ENCODE measurements at regions not wholly inside any gene's neighbourhood (a gene's known extent, or its start where the extent isn't known, plus 50 kb on each side); places are given as distances from the start of the nearest gene placed in this dataset.
A peak's percentile ranks its signal among the peaks of the same experiment; 100 is the strongest.

DNA sequence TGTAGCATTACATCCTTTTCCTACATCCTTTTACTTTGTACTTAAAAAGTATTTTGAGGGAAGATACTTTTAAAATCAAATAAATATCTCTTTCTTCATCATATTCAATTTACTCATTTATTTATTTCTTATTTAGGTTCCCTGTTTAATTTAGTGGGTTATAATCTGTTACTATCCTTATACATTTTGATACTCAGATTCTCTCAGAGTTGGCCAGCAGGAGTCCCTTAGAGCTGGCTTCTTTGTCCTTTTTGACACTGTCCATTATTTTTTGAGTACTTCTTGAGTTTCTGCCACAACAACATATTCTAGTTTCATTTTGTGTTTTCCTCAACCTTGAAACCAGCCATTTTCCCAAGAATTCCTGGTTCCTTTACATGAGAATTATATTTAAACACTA is 111.6 kb upstream of the DCBLD2 start:
- ATAC-seq (no peak), DNase-seq (no peak)
- no peaks in the 10 kb centered on the region for H3K36me3 ChIP-seq (ENCODE audit: control insufficient read depth, insufficient read depth, low read length)
- Mint-ChIP-seq H3K4me3 (no peak overlapping the region), H3K27ac (no peak overlapping the region), H3K4me1 (no peaks in the 10 kb centered on the region), H3K9me3 (peaks cover 0 to 2% of the 10 kb centered on the region in 2 donors), H3K36me3 (no peaks in the 10 kb centered on the region), H3K27me3 (ENCODE audit: low read depth in 2 of 2) (no peaks in the 10 kb centered on the region)
- H3K27ac ChIP-seq (ENCODE audit: low read length): no peak overlapping the region
- no peak overlapping the region for H3K4me3 ChIP-seq (ENCODE audit: low read length)
- TF ChIP-seq, protein P1, sequence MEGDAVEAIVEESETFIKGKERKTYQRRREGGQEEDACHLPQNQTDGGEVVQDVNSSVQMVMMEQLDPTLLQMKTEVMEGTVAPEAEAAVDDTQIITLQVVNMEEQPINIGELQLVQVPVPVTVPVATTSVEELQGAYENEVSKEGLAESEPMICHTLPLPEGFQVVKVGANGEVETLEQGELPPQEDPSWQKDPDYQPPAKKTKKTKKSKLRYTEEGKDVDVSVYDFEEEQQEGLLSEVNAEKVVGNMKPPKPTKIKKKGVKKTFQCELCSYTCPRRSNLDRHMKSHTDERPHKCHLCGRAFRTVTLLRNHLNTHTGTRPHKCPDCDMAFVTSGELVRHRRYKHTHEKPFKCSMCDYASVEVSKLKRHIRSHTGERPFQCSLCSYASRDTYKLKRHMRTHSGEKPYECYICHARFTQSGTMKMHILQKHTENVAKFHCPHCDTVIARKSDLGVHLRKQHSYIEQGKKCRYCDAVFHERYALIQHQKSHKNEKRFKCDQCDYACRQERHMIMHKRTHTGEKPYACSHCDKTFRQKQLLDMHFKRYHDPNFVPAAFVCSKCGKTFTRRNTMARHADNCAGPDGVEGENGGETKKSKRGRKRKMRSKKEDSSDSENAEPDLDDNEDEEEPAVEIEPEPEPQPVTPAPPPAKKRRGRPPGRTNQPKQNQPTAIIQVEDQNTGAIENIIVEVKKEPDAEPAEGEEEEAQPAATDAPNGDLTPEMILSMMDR (IDR thresholded peaks at IDR 0.05): no peak
- intact Hi-C loops (cut with micrococcal nuclease): no loop called here
- H3K9me3 ChIP-seq (ENCODE audit: control insufficient read depth, insufficient read depth, low read length): no peaks in the 10 kb centered on the region
- no peaks in the 10 kb centered on the region for H3K4me1 ChIP-seq (ENCODE audit: control insufficient read depth, insufficient read depth, low read length)
- H3K27me3 ChIP-seq (ENCODE audit: control insufficient read depth, insufficient read depth, low read length): no peaks in the 10 kb centered on the region

DNA sequence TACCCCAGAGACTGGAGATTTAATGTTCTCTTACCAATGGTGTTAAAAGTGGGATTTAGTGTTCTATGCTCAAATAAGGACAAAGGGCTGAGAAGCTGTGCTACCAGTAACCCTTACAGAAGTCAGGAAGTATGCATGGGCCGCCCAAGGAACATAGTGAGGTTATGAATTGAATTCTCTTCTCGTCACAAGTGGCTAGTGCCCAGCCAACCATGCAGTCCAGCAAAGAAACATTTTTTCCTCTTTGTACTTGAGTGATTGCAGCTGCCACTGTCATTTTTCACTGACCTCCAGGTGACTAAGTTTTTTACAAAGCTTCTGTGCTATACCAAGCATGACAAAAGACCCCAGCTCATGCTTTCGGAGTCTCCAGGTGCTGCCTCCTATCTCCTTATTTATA is 110.6 kb upstream of the DCBLD2 start:
- DNase-seq (no peak), ATAC-seq (peak in 1 of 3 donors; percentile 14)
- 79% methylated on average over 3 of the region's 3 CpGs for WGBS (ENCODE audit: insufficient coverage)
- no peak overlapping the region for H3K27ac ChIP-seq (ENCODE audit: low read length)
- H3K4me1 ChIP-seq (ENCODE audit: control insufficient read depth, insufficient read depth, low read length): no peaks in the 10 kb centered on the region
- no peaks in the 10 kb centered on the region for H3K9me3 ChIP-seq (ENCODE audit: control insufficient read depth, insufficient read depth, low read length)
- TF ChIP-seq, protein P1 (IDR thresholded peaks at IDR 0.05): no peak
- Mint-ChIP-seq H3K9me3 (peaks cover 0 to 2% of the 10 kb centered on the region in 2 donors), H3K36me3 (no peaks in the 10 kb centered on the region), H3K27ac (no peak overlapping the region), H3K4me3 (no peak overlapping the region), H3K27me3 (ENCODE audit: low read depth in 2 of 2) (no peaks in the 10 kb centered on the region), H3K4me1 (no peaks in the 10 kb centered on the region)
- no peak overlapping the region for H3K4me3 ChIP-seq (ENCODE audit: low read length)
- no peaks in the 10 kb centered on the region for H3K27me3 ChIP-seq (ENCODE audit: control insufficient read depth, insufficient read depth, low read length)
- H3K36me3 ChIP-seq (ENCODE audit: control insufficient read depth, insufficient read depth, low read length): no peaks in the 10 kb centered on the region
- intact Hi-C loops (cut with micrococcal nuclease): no loop called here

DNA sequence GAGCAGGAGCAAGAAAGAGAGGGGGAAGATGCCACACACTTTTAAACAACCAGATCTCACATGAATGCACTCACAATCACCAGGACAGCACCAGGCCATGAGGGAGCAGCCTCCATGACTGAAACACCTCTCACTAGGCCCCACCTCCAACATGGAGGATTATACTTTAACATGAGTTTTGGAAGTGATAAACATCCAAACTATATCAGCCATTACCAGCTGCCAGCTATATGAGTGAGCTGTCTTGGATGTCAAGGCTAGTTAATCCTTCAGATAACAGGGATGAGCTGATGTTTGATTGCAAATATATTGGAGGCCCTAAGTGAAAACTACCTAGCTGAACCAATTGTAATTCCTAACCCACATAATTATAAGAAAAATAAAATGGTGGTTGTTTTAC is 108.4 kb upstream of the DCBLD2 start:
- ATAC-seq: no peak
- TF ChIP-seq, protein P1 (IDR thresholded peaks at IDR 0.05): no peak
- no peaks in the 10 kb centered on the region for H3K4me1 Mint-ChIP-seq
- Histone ChIP-seq H3K4me1 (ENCODE audit: control insufficient read depth, insufficient read depth, low read length) (no peaks in the 10 kb centered on the region), H3K9me3 (ENCODE audit: control insufficient read depth, insufficient read depth, low read length) (no peaks in the 10 kb centered on the region), H3K27ac (ENCODE audit: low read length) (no peak overlapping the region), H3K4me3 (ENCODE audit: low read length) (no peak overlapping the region), H3K36me3 (ENCODE audit: control insufficient read depth, insufficient read depth, low read length) (no peaks in the 10 kb centered on the region), H3K27me3 (ENCODE audit: control insufficient read depth, insufficient read depth, low read length) (no peaks in the 10 kb centered on the region)
- H3K27ac Mint-ChIP-seq: no peak overlapping the region
- H3K4me3 Mint-ChIP-seq: no peak overlapping the region
- DNase-seq: no peak
- intact Hi-C loops (cut with micrococcal nuclease): no loop called here
- H3K36me3 Mint-ChIP-seq: no peaks in the 10 kb centered on the region
- H3K9me3 Mint-ChIP-seq: peaks cover 2 to 3% of the 10 kb centered on the region in 2 donors
- H3K27me3 Mint-ChIP-seq (ENCODE audit: low read depth in 2 of 2): no peaks in the 10 kb centered on the region

DNA sequence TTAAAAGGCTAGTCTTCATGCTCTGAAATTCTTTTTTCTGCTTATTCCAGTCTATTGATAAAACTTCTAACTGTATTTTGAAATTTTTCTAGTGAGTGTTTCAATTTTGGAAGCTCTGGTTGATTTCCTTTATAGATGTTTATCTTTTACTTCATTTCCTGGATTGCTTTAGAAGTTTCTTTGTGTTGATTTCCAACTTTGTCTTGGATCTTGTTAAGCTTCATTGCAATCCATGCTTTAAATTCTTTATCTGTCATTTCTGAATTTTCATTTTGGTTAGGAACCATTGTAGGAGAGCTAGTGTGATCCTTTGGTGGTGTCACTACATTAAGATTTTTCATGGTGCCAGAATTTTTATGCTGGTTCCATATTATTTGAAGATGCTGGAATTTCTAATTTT is 105.2 kb upstream of the DCBLD2 start:
- Histone ChIP-seq H3K27me3 (ENCODE audit: control insufficient read depth, insufficient read depth, low read length) (no peaks in the 10 kb centered on the region), H3K4me3 (ENCODE audit: low read length) (no peak overlapping the region), H3K36me3 (ENCODE audit: control insufficient read depth, insufficient read depth, low read length) (no peaks in the 10 kb centered on the region), H3K4me1 (ENCODE audit: control insufficient read depth, insufficient read depth, low read length) (no peaks in the 10 kb centered on the region), H3K9me3 (ENCODE audit: control insufficient read depth, insufficient read depth, low read length) (no peaks in the 10 kb centered on the region), H3K27ac (ENCODE audit: low read length) (no peak overlapping the region)
- intact Hi-C loops (cut with micrococcal nuclease): no loop called here
- no peak overlapping the region for H3K27ac Mint-ChIP-seq
- peaks cover 2 to 3% of the 10 kb centered on the region in 2 donors for H3K9me3 Mint-ChIP-seq
- H3K4me3 Mint-ChIP-seq: no peak overlapping the region
- TF ChIP-seq, protein P1 (IDR thresholded peaks at IDR 0.05): no peak
- H3K27me3 Mint-ChIP-seq (ENCODE audit: low read depth in 2 of 2): no peaks in the 10 kb centered on the region
- ATAC-seq (no peak), DNase-seq (no peak)
- no peaks in the 10 kb centered on the region for H3K36me3 Mint-ChIP-seq
- H3K4me1 Mint-ChIP-seq: no peaks in the 10 kb centered on the region

All from natural killer cell (primary cell).